ENCODE measurements at regions not wholly inside any gene's neighbourhood (a gene's known extent, or its start where the extent isn't known, plus 50 kb on each side); places are given as distances from the start of the nearest gene placed in this dataset.

DNA sequence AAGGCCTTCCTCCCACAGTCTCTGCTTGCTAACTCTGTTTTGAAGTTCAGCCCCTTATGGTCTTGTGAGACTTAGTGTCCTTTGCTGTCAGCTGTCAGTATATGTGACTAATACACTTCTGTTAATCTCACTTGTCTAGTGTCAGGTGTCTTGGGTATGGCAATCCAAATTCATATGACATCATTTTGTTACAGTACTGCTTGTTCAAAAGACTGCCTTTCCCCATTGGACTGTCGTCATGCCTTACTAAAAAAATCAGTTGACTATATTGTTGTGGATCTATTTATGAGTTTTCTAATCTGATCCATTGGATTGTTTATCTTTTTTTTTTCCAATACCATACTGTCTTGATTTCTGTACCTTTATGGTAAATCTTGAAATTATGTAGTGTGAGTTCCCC, 611.4 kb upstream of the HS6ST1 start:
- DNase-seq (ENCODE audit: low read depth): no peak
- no peak overlapping the region for H3K4me3 ChIP-seq (ENCODE audit: low read depth, low read length)
- TF ChIP-seq, protein P1, sequence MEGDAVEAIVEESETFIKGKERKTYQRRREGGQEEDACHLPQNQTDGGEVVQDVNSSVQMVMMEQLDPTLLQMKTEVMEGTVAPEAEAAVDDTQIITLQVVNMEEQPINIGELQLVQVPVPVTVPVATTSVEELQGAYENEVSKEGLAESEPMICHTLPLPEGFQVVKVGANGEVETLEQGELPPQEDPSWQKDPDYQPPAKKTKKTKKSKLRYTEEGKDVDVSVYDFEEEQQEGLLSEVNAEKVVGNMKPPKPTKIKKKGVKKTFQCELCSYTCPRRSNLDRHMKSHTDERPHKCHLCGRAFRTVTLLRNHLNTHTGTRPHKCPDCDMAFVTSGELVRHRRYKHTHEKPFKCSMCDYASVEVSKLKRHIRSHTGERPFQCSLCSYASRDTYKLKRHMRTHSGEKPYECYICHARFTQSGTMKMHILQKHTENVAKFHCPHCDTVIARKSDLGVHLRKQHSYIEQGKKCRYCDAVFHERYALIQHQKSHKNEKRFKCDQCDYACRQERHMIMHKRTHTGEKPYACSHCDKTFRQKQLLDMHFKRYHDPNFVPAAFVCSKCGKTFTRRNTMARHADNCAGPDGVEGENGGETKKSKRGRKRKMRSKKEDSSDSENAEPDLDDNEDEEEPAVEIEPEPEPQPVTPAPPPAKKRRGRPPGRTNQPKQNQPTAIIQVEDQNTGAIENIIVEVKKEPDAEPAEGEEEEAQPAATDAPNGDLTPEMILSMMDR (conservative IDR thresholded peaks at IDR 0.05; ENCODE audit: low read depth, low read length): no peak

GRCh38 chr2:128940378-128940777, 621.7 kb upstream of the HS6ST1 start:
- H3K4me3 ChIP-seq (ENCODE audit: low read depth, low read length): no peak overlapping the region
- TF ChIP-seq, protein P1 (conservative IDR thresholded peaks at IDR 0.05; ENCODE audit: low read depth, low read length): no peak
- no peak for DNase-seq (ENCODE audit: low read depth)

- no peak overlapping the region for H3K4me3 ChIP-seq (ENCODE audit: low read depth, low read length)
- DNase-seq (ENCODE audit: low read depth): no peak
- TF ChIP-seq, protein P1 (conservative IDR thresholded peaks at IDR 0.05; ENCODE audit: low read depth, low read length): no peak
Observed at GRCh38 chr2:128941751-128942150, 623.1 kb upstream of the HS6ST1 start.

- no peak for DNase-seq (ENCODE audit: low read depth)
- no peak overlapping the region for H3K4me3 ChIP-seq (ENCODE audit: low read depth, low read length)
- TF ChIP-seq, protein P1 (conservative IDR thresholded peaks at IDR 0.05; ENCODE audit: low read depth, low read length): no peak
Observed at GRCh38 chr2:128949360-128949759, 630.7 kb upstream of the HS6ST1 start.

- no peak for DNase-seq (ENCODE audit: low read depth)
- no peak overlapping the region for H3K4me3 ChIP-seq (ENCODE audit: low read depth, low read length)
- TF ChIP-seq, protein P1 (conservative IDR thresholded peaks at IDR 0.05; ENCODE audit: low read depth, low read length): no peak
Observed at GRCh38 chr2:128950758-128951157, 632.1 kb upstream of the HS6ST1 start.

GRCh38 chr2:128958241-128958640, 639.6 kb upstream of the HS6ST1 start:
- no peak for DNase-seq (ENCODE audit: low read depth)
- H3K4me3 ChIP-seq (ENCODE audit: low read depth, low read length): no peak overlapping the region
- TF ChIP-seq, protein P1 (conservative IDR thresholded peaks at IDR 0.05; ENCODE audit: low read depth, low read length): no peak

DNA sequence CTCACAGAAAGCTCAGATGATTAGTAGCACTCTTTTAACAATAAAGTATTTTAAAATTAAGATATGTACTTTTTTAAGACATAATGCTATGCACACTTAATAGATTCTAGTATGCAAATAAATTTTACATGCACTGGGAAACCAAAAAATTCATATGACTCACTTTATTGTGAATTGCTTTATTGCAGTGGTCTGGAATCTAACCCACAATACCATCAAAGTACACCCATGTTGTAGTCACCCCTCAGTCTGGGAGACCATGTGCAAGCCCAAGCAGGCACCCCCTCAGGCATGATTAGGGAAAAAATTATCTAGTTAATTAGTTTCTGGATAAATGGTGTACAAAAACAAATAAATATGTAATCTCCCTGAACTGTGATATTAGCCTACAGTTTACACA, 649.0 kb upstream of the HS6ST1 start:
- TF ChIP-seq, protein P1 (conservative IDR thresholded peaks at IDR 0.05; ENCODE audit: low read depth, low read length): no peak
- DNase-seq (ENCODE audit: low read depth): no peak
- no peak overlapping the region for H3K4me3 ChIP-seq (ENCODE audit: low read depth, low read length)

Data from choroid plexus epithelial cell (primary cell).